Thyroid gland (tissue), 4 donors: ENCODE measurements at regions not wholly inside any gene's neighbourhood (a gene's known extent, or its start where the extent isn't known, plus 50 kb on each side); places are given as distances from the start of the nearest gene placed in this dataset.

Experiments used
- DNase-seq, 2 donors: peaks; one replicate each; pipeline ENCODE4 v3.0.0-alpha.2; 2019
- H3K27ac ChIP-seq, 3 donors: fragments of 200-600 bp; sonication (generic); 1 replicate in 2 of 3; 2 replicates in 1 of 3; pipeline ENCODE4 v1.5.1; 2016 to 2019; ENCODE audit warnings: mild to moderate bottlenecking in 1 of 3, moderate library complexity in 1 of 3
- H3K27me3 ChIP-seq: fragments of 200-600 bp; sonication (generic); one replicate; pipeline ENCODE4 v1.5.1; 2019
- H3K36me3 ChIP-seq, 2 donors: fragments of 200-600 bp; sonication (generic); one replicate each; pipeline ENCODE4 v1.5.1; 2016 to 2019
- H3K4me1 ChIP-seq, 2 donors: fragments of 200-600 bp; sonication (generic); one replicate each; pipeline ENCODE4 v1.5.1; 2017 to 2019
- H3K4me3 ChIP-seq, 3 donors: fragments of 200-600 bp; sonication (generic); replicated peaks in 1 of 3; 1 replicate in 2 of 3; 2 replicates in 1 of 3; pipeline ENCODE4 v1.5.1; 2016; ENCODE audit warnings: mild to moderate bottlenecking in 1 of 3
- H3K9me3 ChIP-seq: fragments of 200-600 bp; sonication (generic); one replicate; pipeline ENCODE4 v1.5.1; 2017
- POLR2A ChIP-seq, 2 donors: fragments of 450-650 bp; IDR thresholded peaks; one replicate each; pipeline ENCODE4 v1.6.1; 2017; ENCODE audit warnings: antibody characterized with exemption in 2 of 2, mild to moderate bottlenecking in 2 of 2, moderate library complexity in 1 of 2
- WGBS, 2 donors: methylation state at CpG; one replicate each; pipeline ENCODE4 v1.1.5; 2017; 5-methylcytosine and 5-hydroxymethylcytosine counted together
- intact Hi-C: fragments of 100-400 bp; cut with DNase I; formaldehyde crosslinking; loops from one replicate; pipeline ENCODE4 v1.15.1; 2023
- TF ChIP-seq, protein P1 (sequence below), 6 experiments: fragments of 200-600 bp in 3 of 6; fragments of 450-650 bp in 3 of 6; sonication (generic) in 3 of 6; IDR thresholded peaks; one replicate each; pipeline ENCODE4 v1.5.1; 2016 to 2019; ENCODE audit warnings: antibody characterized with exemption in 6 of 6, mild to moderate bottlenecking in 2 of 6, inconsistent platforms in 1 of 6, moderate library complexity in 1 of 6

DNA sequence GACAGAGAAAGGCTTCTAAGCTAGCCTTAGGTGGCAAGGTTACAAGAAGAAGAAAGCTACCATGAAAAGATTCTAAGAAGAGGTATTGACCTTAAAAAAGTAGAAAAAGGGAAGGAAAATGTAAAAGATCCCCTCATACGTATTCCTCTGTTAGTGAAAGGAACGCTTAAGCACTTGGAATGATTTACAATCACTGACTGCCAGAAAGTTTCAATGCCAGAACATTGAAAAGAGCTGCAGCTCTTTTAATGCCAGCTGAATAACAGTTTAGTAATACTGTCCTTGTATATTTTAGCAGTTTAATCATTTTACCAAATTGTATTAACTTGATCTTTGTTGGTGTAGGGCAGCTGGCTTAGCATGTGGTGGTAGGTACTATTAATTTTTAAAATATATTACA is 650.7 kb downstream of the FAM181B start:
- DNase-seq = no peak
- WGBS, 2 donors = 52 to 71% methylated on average over 2 of the region's 2 CpGs

DNA sequence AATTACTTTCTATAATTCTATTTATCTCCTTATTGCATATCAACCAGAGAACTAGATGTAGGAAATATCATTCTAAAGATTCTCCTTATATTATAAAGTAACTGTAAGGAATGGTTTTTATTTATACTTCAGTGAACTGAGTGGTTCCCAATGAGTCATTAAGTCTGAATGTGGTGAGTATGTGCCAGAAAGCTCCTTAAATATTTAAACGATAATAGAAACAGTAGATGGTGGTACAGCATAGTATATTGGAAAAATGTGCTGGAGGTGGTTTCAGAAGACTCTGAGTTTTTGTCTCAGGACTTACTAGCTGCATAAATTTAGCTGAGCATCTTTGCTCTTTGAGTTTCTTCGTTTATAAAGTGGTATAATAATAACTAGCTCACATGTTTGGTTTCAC is 653.5 kb downstream of the FAM181B start:
- Histone ChIP-seq H3K36me3 (no peaks in the 10 kb centered on the region), H3K9me3 (no peaks in the 10 kb centered on the region), H3K27me3 (no peaks in the 10 kb centered on the region), H3K4me3 (no peak overlapping the region), H3K4me1 (no peaks in the 10 kb centered on the region), H3K27ac (no peak overlapping the region)
- TF ChIP-seq, protein P1, sequence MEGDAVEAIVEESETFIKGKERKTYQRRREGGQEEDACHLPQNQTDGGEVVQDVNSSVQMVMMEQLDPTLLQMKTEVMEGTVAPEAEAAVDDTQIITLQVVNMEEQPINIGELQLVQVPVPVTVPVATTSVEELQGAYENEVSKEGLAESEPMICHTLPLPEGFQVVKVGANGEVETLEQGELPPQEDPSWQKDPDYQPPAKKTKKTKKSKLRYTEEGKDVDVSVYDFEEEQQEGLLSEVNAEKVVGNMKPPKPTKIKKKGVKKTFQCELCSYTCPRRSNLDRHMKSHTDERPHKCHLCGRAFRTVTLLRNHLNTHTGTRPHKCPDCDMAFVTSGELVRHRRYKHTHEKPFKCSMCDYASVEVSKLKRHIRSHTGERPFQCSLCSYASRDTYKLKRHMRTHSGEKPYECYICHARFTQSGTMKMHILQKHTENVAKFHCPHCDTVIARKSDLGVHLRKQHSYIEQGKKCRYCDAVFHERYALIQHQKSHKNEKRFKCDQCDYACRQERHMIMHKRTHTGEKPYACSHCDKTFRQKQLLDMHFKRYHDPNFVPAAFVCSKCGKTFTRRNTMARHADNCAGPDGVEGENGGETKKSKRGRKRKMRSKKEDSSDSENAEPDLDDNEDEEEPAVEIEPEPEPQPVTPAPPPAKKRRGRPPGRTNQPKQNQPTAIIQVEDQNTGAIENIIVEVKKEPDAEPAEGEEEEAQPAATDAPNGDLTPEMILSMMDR (IDR thresholded peaks at IDR 0.05) = no peak
- TF ChIP-seq POLR2A (IDR thresholded peaks at IDR 0.05) = no peak
- intact Hi-C loops = no loop called here
- no peak for DNase-seq
- WGBS, 2 donors = 81% methylated on average over 2 of the region's 2 CpGs

More for the DNA sequence above, 650.7 kb downstream of the FAM181B start:
- intact Hi-C loops = no loop called here
- Histone ChIP-seq H3K9me3 (no peaks in the 10 kb centered on the region), H3K4me3 (no peak overlapping the region), H3K27ac (no peak overlapping the region), H3K36me3 (no peaks in the 10 kb centered on the region), H3K4me1 (no peaks in the 10 kb centered on the region), H3K27me3 (no peaks in the 10 kb centered on the region)
- TF ChIP-seq, protein P1 (IDR thresholded peaks at IDR 0.05) = no peak
- TF ChIP-seq POLR2A (IDR thresholded peaks at IDR 0.05) = no peak

- WGBS, 2 donors = 80 to 84% methylated on average over 3 of the region's 3 CpGs
- no peaks in the 10 kb centered on the region for H3K27me3 ChIP-seq
- DNase-seq = no peak
- H3K4me3 ChIP-seq = no peak overlapping the region
- no peaks in the 10 kb centered on the region for H3K36me3 ChIP-seq
- H3K27ac ChIP-seq = no peak overlapping the region
- H3K4me1 ChIP-seq = no peaks in the 10 kb centered on the region
- TF ChIP-seq POLR2A (IDR thresholded peaks at IDR 0.05) = no peak
- TF ChIP-seq, protein P1 (IDR thresholded peaks at IDR 0.05) = no peak
- intact Hi-C loops = no loop called here
- no peaks in the 10 kb centered on the region for H3K9me3 ChIP-seq
These were observed 657.5 kb downstream of the FAM181B start for GRCh38 chr11:82076126-82076525.

GRCh38 chr11:82059505-82059904 is 674.2 kb downstream of the FAM181B start:
- DNase-seq = no peak
- H3K4me1 ChIP-seq = no peaks in the 10 kb centered on the region
- H3K27me3 ChIP-seq = no peaks in the 10 kb centered on the region
- no peaks in the 10 kb centered on the region for H3K9me3 ChIP-seq
- TF ChIP-seq POLR2A (IDR thresholded peaks at IDR 0.05) = no peak
- TF ChIP-seq, protein P1 (IDR thresholded peaks at IDR 0.05) = no peak
- H3K4me3 ChIP-seq = no peak overlapping the region
- WGBS, 2 donors = 93 to 94% methylated on average over 3 of the region's 3 CpGs
- H3K36me3 ChIP-seq = no peaks in the 10 kb centered on the region
- intact Hi-C loops = no loop called here
- H3K27ac ChIP-seq = no peak overlapping the region

GRCh38 chr11:82056450-82056849 is 677.2 kb downstream of the FAM181B start:
- Histone ChIP-seq H3K36me3 (no peaks in the 10 kb centered on the region), H3K4me1 (no peaks in the 10 kb centered on the region), H3K9me3 (no peaks in the 10 kb centered on the region), H3K27me3 (no peaks in the 10 kb centered on the region), H3K4me3 (no peak overlapping the region), H3K27ac (no peak overlapping the region)
- no peak for TF ChIP-seq POLR2A (IDR thresholded peaks at IDR 0.05)
- TF ChIP-seq, protein P1 (IDR thresholded peaks at IDR 0.05) = no peak
- DNase-seq = no peak
- intact Hi-C loops = no loop called here
- WGBS, 2 donors = 63 to 83% methylated on average over 1 of the region's 1 CpG
